HCT116 (cell line): ENCODE measurements at regions not wholly inside any gene's neighbourhood (a gene's known extent, or its start where the extent isn't known, plus 50 kb on each side); places are given as distances from the start of the nearest gene placed in this dataset.

Experiments used
- ATAC-seq: fragments of 200-7000 bp; cut with Tn5 transposase; 2 replicates; pipeline ENCODE4 v1.9.1; 2020; ENCODE audit warnings: mild to moderate bottlenecking, moderate library complexity
- BruUV-seq: library from RNA; stranded (reverse); fragments of 400-500 nt; replicated peaks from 2 replicates; lab custom pipeline; 2021; lab: Mats Ljungman, UMichigan
- CTCF ChIA-PET: fragments of 300-600 bp; sonication (Branson Sonifier 250); formaldehyde crosslinking; loops from one replicate; lab custom pipeline; 2021; ENCODE audit warnings: antibody characterized with exemption; lab: Charles Lee
- POLR2A ChIA-PET: fragments of 300-600, 350-600 bp; sonication (Branson Sonifier 250); formaldehyde crosslinking; loops from one replicate; lab custom pipeline; 2021; ENCODE audit warnings: antibody characterized with exemption; lab: Charles Lee
- RAD21 ChIA-PET, 2 experiments: fragments of 300-600 bp; sonication (Branson Sonifier 250); formaldehyde crosslinking; loops; one replicate each; lab custom pipeline; 2023; ENCODE audit warnings: low total read pairs in 2 of 2; ENCODE audit not compliant: uncharacterized antibody in 2 of 2, unreplicated experiment in 2 of 2, low non-redundant PET in 1 of 2; lab: Charles Lee
- DNase-seq: peaks from one replicate; pipeline ENCODE4 v3.0.0-alpha.2; 2010; ENCODE audit warnings: low read depth, low spot score
- H2AFZ ChIP-seq: fragments of 200-600 bp; shearing (Covaris generic), sonication (generic); 2 replicates; pipeline ENCODE4 v1.6.1; 2017; ENCODE audit warnings: low read depth, mixed run types, mixed read lengths, antibody characterized with exemption, low read length; ENCODE audit not compliant: poor library complexity, severe bottlenecking
- H3K27ac ChIP-seq: 2 replicates; pipeline ENCODE4 v1.5.1; 2012; ENCODE audit warnings: low read depth, low read length
- H3K27me3 ChIP-seq: fragments of 200-600 bp; sonication (generic); 2 replicates; pipeline ENCODE4 v1.6.1; 2016; ENCODE audit warnings: mixed run types, low read length, mixed read lengths; ENCODE audit not compliant: insufficient read depth
- H3K36me3 ChIP-seq, 2 experiments: fragments of 200-500 bp in 1 of 2; fragments of 200-600 bp in 1 of 2; sonication (Bioruptor generic) in 1 of 2; sonication (generic) in 1 of 2; 2 replicates each; pipeline versions ENCODE4 v1.5.1 to v1.6.1; 2014 to 2016; ENCODE audit warnings: low read length in 2 of 2, inconsistent platforms in 1 of 2, mixed read lengths in 1 of 2, mixed run types in 1 of 2; ENCODE audit not compliant: insufficient read depth in 2 of 2, control insufficient read depth in 1 of 2
- H3K4me1 ChIP-seq, 2 experiments: fragments of 200-600 bp in 1 of 2; sonication (generic) in 1 of 2; 2 replicates each; pipeline versions ENCODE4 v1.5.1 to v1.6.1; 2012 to 2017; ENCODE audit warnings: low read length in 2 of 2, inconsistent platforms in 1 of 2, mild to moderate bottlenecking in 1 of 2, mixed read lengths in 1 of 2, mixed run types in 1 of 2, moderate library complexity in 1 of 2; ENCODE audit not compliant: insufficient read depth in 2 of 2, control insufficient read depth in 1 of 2
- H3K4me2 ChIP-seq: fragments of 200-600 bp; sonication (generic); 2 replicates; pipeline ENCODE4 v1.6.1; 2017; ENCODE audit warnings: mixed run types, low read length, mixed read lengths
- H3K4me3 ChIP-seq, 2 experiments: fragments of 200-600 bp in 1 of 2; sonication (generic) in 1 of 2; replicated peaks in 1 of 2; 2 replicates each; pipeline ENCODE4 v1.5.1; 2011 to 2016; ENCODE audit warnings: low read length in 2 of 2, control low read depth in 1 of 2, low read depth in 1 of 2, mild to moderate bottlenecking in 1 of 2, mixed read lengths in 1 of 2, mixed run types in 1 of 2
- H3K79me2 ChIP-seq: fragments of 200-600 bp; sonication (generic); 2 replicates; pipeline ENCODE4 v1.6.1; 2017; ENCODE audit warnings: mild to moderate bottlenecking, mixed run types, low read length, moderate library complexity, mixed read lengths; ENCODE audit not compliant: insufficient read depth
- H3K9ac ChIP-seq: fragments of 200-600 bp; sonication (generic); 2 replicates; pipeline ENCODE4 v1.6.1; 2016; ENCODE audit warnings: low read length, mixed read lengths
- H3K9me2 ChIP-seq: fragments of 200-600 bp; sonication (generic), shearing (Covaris generic); 2 replicates; pipeline ENCODE4 v1.6.1; 2017; ENCODE audit warnings: mixed run types, mild to moderate bottlenecking, moderate library complexity; ENCODE audit not compliant: insufficient read depth
- H3K9me3 ChIP-seq, 2 experiments: fragments of 200-500 bp in 1 of 2; fragments of 200-600 bp in 1 of 2; sonication (Bioruptor generic) in 1 of 2; sonication (generic) in 1 of 2; 2 replicates each; pipeline ENCODE4 v1.6.1; 2014 to 2017; ENCODE audit warnings: low read length in 2 of 2, mixed read lengths in 2 of 2, inconsistent platforms in 1 of 2, low read depth in 1 of 2, mild to moderate bottlenecking in 1 of 2, mixed run types in 1 of 2, moderate library complexity in 1 of 2; ENCODE audit not compliant: control insufficient read depth in 1 of 2, insufficient read depth in 1 of 2
- H4K20me1 ChIP-seq: fragments of 200-600 bp; sonication (generic), shearing (Covaris generic); 2 replicates; pipeline ENCODE4 v1.6.1; 2017; ENCODE audit warnings: mixed run types, mild to moderate bottlenecking, moderate library complexity; ENCODE audit not compliant: insufficient read depth
- CEBPB ChIP-seq: IDR thresholded peaks from 2 replicates; pipeline ENCODE4 v1.6.1; 2012; ENCODE audit warnings: low read depth
- CTCF ChIP-seq, 3 experiments: fragments of 200-600 bp in 1 of 3; sonication (generic) in 1 of 3; IDR thresholded peaks in 2 of 3; conservative IDR thresholded peaks in 1 of 3; 2 replicates each; pipeline ENCODE4 v1.5.1; 2012 to 2017; ENCODE audit warnings: low read depth in 2 of 3, low read length in 2 of 3, antibody characterized with exemption in 1 of 3, borderline replicate concordance in 1 of 3, control low read depth in 1 of 3, mild to moderate bottlenecking in 1 of 3, mixed read lengths in 1 of 3, mixed run types in 1 of 3, moderate library complexity in 1 of 3; ENCODE audit not compliant: insufficient read depth in 1 of 3
- EGR1 ChIP-seq: IDR thresholded peaks from 2 replicates; pipeline ENCODE4 v1.6.1; 2012; ENCODE audit warnings: low read depth
- POLR2AphosphoS5 ChIP-seq: IDR thresholded peaks from 2 replicates; pipeline ENCODE4 v1.6.1; 2011; ENCODE audit warnings: mild to moderate bottlenecking, low read depth, low read length, moderate library complexity
- SP1 ChIP-seq: IDR thresholded peaks from 2 replicates; pipeline ENCODE4 v1.6.1; 2012; ENCODE audit warnings: low read depth
- TCF7L2 ChIP-seq: IDR thresholded peaks from 2 replicates; pipeline ENCODE4 v1.7.0; 2011; ENCODE audit warnings: borderline replicate concordance, inconsistent platforms; ENCODE audit not compliant: insufficient read depth, insufficient read length; ENCODE audit errors: extremely low read depth
- YY1 ChIP-seq: IDR thresholded peaks from 2 replicates; pipeline ENCODE4 v1.6.1; 2011; ENCODE audit warnings: low read length, low read depth, moderate library complexity, mild to moderate bottlenecking; ENCODE audit not compliant: insufficient replicate concordance; ENCODE audit errors: extremely low read depth
- ZBTB33 ChIP-seq: IDR thresholded peaks from 2 replicates; pipeline ENCODE4 v1.6.1; 2011; ENCODE audit warnings: mild to moderate bottlenecking, low read length, moderate library complexity; ENCODE audit not compliant: insufficient replicate concordance; ENCODE audit errors: extremely low read depth
- ZNF274 ChIP-seq: fragments of 200-500 bp; sonication (Bioruptor generic); IDR thresholded peaks from 2 replicates; pipeline ENCODE4 v1.6.1; 2014; ENCODE audit warnings: mild to moderate bottlenecking, low read depth, low read length, inconsistent platforms
- intact Hi-C: fragments of 100-400 bp; cut with micrococcal nuclease; formaldehyde crosslinking; loops from 2 replicates; pipeline ENCODE4 v1.10.0; 2022

GRCh38 chr1:79773385-79773784, 766.9 kb upstream of the ADGRL4 start:
- H3K9me2 ChIP-seq, result no peaks in the 10 kb centered on the region
- no peaks in the 10 kb centered on the region for H3K36me3 ChIP-seq
- no peak overlapping the region for H3K4me3 ChIP-seq
- H3K27ac ChIP-seq, result no peak overlapping the region
- H3K9ac ChIP-seq, result no peak overlapping the region
- ATAC-seq, result no peak
- RAD21 ChIA-PET, result no interaction called here
- no peak overlapping the region for H2AFZ ChIP-seq
- no peaks in the 10 kb centered on the region for H4K20me1 ChIP-seq
- no peak for DNase-seq
- TF ChIP-seq TCF7L2 (no peak), ZBTB33 (no peak), CTCF (IDR thresholded peaks at IDR 0.05 in 2 of 3, conservative IDR thresholded peaks at IDR 0.05 in 1 of 3; ENCODE audit: borderline replicate concordance in 1 of 3, insufficient read depth in 1 of 3, low read depth in 2 of 3, low read length in 2 of 3) (no peak), YY1 (no peak), EGR1 (no peak), POLR2AphosphoS5 (no peak), SP1 (no peak), CEBPB (no peak), ZNF274 (no peak)
- intact Hi-C loops, result no loop called here
- no peak overlapping the region for H3K4me2 ChIP-seq
- BruUV-seq, result no TSS peak
- H3K9me3 ChIP-seq, result no peaks in the 10 kb centered on the region
- CTCF ChIA-PET, result no interaction called here
- POLR2A ChIA-PET, result no interaction called here
- no peaks in the 10 kb centered on the region for H3K4me1 ChIP-seq
- H3K27me3 ChIP-seq, result no peaks in the 10 kb centered on the region
- H3K79me2 ChIP-seq, result no peaks in the 10 kb centered on the region
